Skeletal muscle satellite cell (primary cell): ENCODE measurements at regions not wholly inside any gene's neighbourhood (a gene's known extent, or its start where the extent isn't known, plus 50 kb on each side); places are given as distances from the start of the nearest gene placed in this dataset.

ENCODE experiments used
- H3K27me3 ChIP-seq: 2 replicates; pipeline ENCODE4 v1.7.0; 2013; ENCODE audit warnings: low read length; ENCODE audit not compliant: control insufficient read depth, insufficient read depth
- H3K36me3 ChIP-seq: 2 replicates; pipeline ENCODE4 v1.7.0; 2013; ENCODE audit warnings: mild to moderate bottlenecking, control low read depth, low read length; ENCODE audit not compliant: insufficient read depth
- H3K4me1 ChIP-seq: 2 replicates; pipeline ENCODE4 v1.7.0; 2013; ENCODE audit warnings: low read length; ENCODE audit not compliant: control insufficient read depth, insufficient read depth
- H3K4me2 ChIP-seq: 2 replicates; pipeline ENCODE4 v1.7.0; 2013; ENCODE audit warnings: mild to moderate bottlenecking, low read length
- H3K4me3 ChIP-seq: 2 replicates; pipeline ENCODE4 v1.7.0; 2013; ENCODE audit warnings: low read length
- H3K9ac ChIP-seq: 2 replicates; pipeline ENCODE4 v1.7.0; 2013; ENCODE audit warnings: mild to moderate bottlenecking, low read depth, low read length, moderate library complexity
- H3K9me3 ChIP-seq: replicated peaks from 2 replicates; pipeline ENCODE4 v1.7.0; 2013; ENCODE audit warnings: mild to moderate bottlenecking, control low read depth, low read length

DNA sequence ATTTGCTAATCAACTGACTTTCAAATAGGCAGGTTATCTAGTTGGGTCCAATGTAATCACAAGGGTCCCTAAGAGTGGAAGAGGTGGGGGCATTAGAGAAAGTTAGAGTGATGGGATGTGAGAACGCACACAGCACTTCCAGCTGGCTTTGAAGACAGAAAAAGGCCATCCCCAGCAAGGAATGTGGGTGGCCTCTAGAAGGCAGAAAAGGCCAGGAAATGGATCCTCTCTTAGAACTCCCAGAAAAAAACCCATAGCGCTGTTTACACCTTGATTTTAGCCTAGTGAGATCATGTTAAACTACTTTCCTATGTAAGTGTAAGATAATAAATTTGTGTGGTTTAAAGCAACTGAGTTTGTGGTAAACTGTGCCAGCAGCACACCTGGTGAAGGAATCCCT, 219.5 kb upstream of the HABP2 start:
- H3K4me1 ChIP-seq = peaks cover 4% of the 10 kb centered on the region
- no peak overlapping the region for H3K4me3 ChIP-seq
- no peaks in the 10 kb centered on the region for H3K9me3 ChIP-seq
- H3K27me3 ChIP-seq = peaks cover 21% of the 10 kb centered on the region
- H3K36me3 ChIP-seq = no peaks in the 10 kb centered on the region
- H3K9ac ChIP-seq = no peak overlapping the region
- no peak overlapping the region for H3K4me2 ChIP-seq

DNA sequence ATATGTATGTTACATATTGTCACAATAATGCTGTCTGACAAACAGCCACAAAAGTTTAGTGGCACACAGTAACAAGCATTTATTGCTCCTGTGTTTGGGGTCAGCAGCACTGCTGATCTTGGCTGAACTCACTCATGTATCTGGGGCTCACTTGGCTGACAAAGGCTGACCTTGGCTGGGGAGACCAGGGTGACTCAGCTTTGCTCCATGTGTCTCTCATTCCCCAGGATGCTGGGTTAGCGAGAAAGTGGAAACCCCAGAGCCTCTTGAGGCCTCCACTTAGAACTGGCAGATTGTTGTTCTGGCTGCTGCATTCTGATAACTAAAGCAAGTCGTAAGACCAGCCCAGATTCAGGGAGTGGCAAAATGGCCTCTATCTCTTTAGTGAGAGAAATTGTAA, 217.3 kb upstream of the HABP2 start:
- Histone ChIP-seq H3K4me2 (no peak overlapping the region), H3K27me3 (peaks cover 21% of the 10 kb centered on the region), H3K4me1 (no peaks in the 10 kb centered on the region), H3K36me3 (no peaks in the 10 kb centered on the region), H3K9me3 (no peaks in the 10 kb centered on the region), H3K9ac (no peak overlapping the region), H3K4me3 (no peak overlapping the region)

DNA sequence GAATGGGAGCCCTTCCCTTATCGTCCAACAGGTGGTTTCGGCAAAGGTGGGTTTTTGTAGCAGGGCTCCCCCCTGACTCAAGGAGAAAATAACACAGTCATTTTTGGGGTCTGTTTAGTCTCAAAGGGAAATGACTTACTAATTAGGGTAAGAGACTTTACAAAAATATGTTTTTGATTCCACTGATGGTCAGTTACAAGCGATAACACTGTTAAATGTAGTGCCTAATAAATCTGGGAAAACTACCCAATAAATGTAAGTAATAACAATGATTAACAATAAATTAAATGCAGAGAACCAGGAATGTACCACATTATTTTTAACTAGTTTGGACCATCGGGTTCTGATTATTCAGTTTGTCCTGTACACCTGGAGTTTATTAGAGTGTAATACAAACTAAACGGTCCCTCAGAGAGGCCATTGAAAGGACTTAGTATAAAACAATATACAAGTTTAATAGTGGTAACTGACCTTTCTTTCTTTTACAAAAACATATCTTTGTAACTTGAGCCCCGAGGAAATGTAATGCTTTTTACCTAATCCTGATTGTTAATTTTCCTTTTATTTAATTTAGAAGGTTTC, 216.2 kb upstream of the HABP2 start:
- Histone ChIP-seq H3K27me3 (peaks cover 21% of the 10 kb centered on the region), H3K4me3 (no peak overlapping the region), H3K9ac (no peak overlapping the region), H3K4me2 (no peak overlapping the region), H3K36me3 (no peaks in the 10 kb centered on the region), H3K9me3 (no peaks in the 10 kb centered on the region), H3K4me1 (no peaks in the 10 kb centered on the region)

DNA sequence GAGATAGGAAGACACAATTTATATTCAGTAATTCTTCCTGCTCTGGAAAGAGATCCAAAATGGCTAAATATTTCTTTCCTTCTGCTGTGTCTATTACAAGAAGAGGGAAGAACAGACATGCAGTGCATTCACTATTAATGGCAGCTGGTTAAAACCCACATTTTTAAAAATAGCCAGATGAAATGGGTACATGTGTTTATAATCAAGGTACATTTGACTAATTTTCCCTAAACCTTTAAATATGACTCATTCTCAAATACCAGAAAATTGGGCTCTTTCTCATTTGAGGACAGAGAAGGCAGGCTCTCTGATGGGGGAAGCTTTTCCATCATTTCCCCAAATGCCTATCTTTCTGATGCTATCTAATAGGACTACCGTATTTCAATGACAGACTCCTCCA, 215.7 kb upstream of the HABP2 start:
- H3K9ac ChIP-seq = no peak overlapping the region
- H3K4me3 ChIP-seq = no peak overlapping the region
- no peaks in the 10 kb centered on the region for H3K36me3 ChIP-seq
- no peak overlapping the region for H3K4me2 ChIP-seq
- no peaks in the 10 kb centered on the region for H3K4me1 ChIP-seq
- H3K9me3 ChIP-seq = no peaks in the 10 kb centered on the region
- H3K27me3 ChIP-seq = peaks cover 19% of the 10 kb centered on the region

DNA sequence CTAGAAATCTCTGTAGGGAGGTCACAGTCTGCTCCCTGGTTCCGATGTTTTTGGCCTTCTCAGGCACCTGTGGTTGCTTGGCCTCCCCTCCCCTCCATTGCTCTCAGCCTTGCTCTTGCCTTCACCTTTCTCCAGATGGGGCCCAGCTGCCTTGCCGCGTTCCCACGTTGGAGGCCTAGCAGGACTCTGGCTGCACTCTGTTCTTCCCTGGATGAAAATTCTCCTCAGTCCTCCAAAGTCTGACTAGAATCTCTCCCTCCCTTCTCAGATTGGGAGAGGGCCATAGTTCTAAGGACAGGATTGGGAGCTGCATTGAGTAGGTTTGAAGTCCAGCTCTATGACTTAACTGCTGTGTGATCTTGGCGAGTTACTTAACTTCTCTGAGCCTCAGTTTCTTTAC, 213.7 kb upstream of the HABP2 start:
- Histone ChIP-seq H3K4me1 (no peaks in the 10 kb centered on the region), H3K9me3 (no peaks in the 10 kb centered on the region), H3K4me2 (no peak overlapping the region), H3K9ac (no peak overlapping the region), H3K4me3 (no peak overlapping the region), H3K36me3 (no peaks in the 10 kb centered on the region), H3K27me3 (peaks cover 19% of the 10 kb centered on the region)

DNA sequence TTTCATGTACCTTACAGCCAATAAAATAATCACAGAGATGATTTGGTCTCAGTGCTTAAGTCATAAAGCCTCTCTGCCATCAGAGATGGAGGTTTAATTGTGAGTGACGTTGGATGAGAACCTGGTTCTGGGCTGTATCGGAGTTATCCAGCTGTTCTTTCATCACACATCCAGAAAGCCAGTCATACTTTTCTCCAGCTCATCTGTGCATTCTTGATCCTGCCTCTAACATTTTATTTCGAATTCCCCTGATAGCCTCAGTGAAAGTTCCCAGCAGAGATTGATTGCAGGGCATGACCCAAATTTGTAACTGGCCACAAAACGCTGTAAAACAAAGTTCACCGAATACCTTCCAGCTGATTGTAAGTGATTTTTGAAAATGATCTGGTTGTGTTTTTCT, 212.6 kb upstream of the HABP2 start:
- no peaks in the 10 kb centered on the region for H3K4me1 ChIP-seq
- no peaks in the 10 kb centered on the region for H3K36me3 ChIP-seq
- peaks cover 12% of the 10 kb centered on the region for H3K27me3 ChIP-seq

DNA sequence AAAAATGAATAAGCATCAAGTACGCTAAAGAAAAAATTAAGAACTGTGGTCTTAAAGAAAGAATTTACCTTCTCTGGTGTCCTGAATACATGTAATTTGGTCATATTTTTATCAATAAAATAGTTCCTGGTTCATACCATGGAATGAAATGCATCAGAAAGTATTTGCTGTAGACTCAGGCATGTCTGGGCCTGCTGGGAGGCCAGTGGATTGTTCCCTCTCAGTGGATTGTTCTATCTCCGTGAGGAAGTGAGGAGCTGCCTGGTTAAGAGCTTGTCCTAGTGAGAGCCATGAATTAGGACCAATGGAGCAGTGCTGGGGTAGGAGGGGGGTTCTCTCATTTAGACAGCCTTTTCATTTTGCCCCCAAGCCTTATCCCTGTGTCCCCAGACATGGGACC, 211.7 kb upstream of the HABP2 start:
- Histone ChIP-seq H3K4me3 (no peak overlapping the region), H3K4me2 (no peak overlapping the region), H3K27me3 (peaks cover 12% of the 10 kb centered on the region), H3K9ac (no peak overlapping the region), H3K4me1 (no peaks in the 10 kb centered on the region), H3K36me3 (no peaks in the 10 kb centered on the region), H3K9me3 (no peaks in the 10 kb centered on the region)

More for the DNA sequence above, 212.6 kb upstream of the HABP2 start:
- no peak overlapping the region for H3K4me2 ChIP-seq
- H3K9me3 ChIP-seq = no peaks in the 10 kb centered on the region
- H3K4me3 ChIP-seq = no peak overlapping the region
- no peak overlapping the region for H3K9ac ChIP-seq

DNA sequence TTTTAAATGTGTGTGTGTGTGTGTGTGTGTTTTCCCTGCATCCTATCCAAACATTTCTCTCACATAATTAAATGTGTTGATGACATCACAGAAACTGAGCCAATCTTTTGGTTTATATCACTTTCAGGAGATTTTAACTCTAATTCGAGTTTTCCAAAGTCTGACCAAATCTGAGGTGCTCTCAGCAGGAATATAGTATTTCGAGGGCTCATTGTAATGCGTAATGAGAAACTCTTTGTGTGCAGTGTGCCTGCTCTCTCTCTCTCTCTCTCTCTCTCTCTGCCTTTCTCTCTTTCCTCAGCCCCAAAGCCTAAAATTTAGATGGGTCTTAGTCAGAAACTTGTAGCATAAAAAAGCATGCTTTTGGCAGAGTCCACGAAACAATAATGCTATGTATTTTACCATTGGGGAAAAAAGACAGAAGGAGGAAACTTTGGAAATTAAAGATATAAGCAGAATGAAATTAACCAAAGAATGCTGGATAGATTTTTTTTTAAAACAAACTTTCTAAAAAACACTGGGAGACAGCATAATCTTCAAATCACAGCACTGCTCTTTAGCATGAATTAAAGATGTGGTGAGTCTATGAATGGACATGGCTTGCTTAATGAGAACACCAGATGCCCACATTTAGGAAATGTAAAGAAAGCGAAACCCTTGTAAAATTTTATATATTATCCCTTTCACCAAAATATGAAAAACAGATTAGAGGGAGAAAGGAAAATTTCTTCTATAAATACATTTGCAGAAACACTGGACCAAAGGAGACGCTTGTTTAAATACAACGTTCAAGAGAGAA, 206.8 kb upstream of the HABP2 start:
- no peaks in the 10 kb centered on the region for H3K4me1 ChIP-seq
- H3K4me3 ChIP-seq = no peak overlapping the region
- H3K9me3 ChIP-seq = no peaks in the 10 kb centered on the region
- peaks cover 5% of the 10 kb centered on the region for H3K27me3 ChIP-seq
- no peak overlapping the region for H3K9ac ChIP-seq
- no peaks in the 10 kb centered on the region for H3K36me3 ChIP-seq
- no peak overlapping the region for H3K4me2 ChIP-seq

DNA sequence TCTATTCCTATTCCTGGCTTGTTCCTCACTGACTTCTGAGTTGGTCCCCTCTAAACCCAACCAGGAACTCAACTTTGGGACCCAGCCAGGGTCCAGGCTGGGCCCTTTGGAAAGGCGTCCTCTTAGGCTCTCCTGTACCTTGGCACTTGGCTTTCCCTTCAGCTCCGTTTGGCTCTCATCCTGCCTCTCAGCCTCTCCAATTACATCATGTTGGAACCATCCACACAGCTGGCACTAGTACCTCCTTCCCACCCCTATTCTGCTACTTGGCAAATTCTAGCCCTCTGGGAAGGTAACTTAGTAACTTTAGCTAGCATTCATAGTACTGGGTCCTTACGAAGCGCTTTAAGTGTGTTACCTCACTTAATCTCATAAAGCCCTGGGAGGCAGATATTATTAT, 205.3 kb upstream of the HABP2 start:
- Histone ChIP-seq H3K9ac (no peak overlapping the region), H3K36me3 (no peaks in the 10 kb centered on the region), H3K27me3 (peaks cover 5% of the 10 kb centered on the region), H3K9me3 (no peaks in the 10 kb centered on the region), H3K4me2 (no peak overlapping the region), H3K4me1 (no peaks in the 10 kb centered on the region), H3K4me3 (no peak overlapping the region)

DNA sequence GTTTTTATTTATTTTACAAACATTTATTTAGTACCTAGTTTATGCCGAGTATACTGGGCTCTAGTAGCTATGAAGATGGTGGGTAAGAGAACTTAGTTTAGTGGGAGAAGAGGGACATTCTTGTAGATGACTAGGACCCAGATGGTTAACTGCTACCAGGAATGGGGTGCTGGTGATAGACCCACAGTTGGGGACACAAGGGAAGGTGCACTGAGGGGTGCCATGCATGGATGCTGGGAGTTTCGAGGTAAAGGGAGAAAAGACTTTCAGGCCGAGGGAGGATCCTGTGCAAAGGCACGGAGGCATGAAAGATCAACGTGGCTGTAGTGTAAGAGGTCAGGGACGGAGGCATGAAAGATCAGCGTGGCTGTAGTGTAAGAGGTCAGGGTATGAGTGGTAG, 204.2 kb upstream of the HABP2 start:
- Histone ChIP-seq H3K27me3 (peaks cover 5% of the 10 kb centered on the region), H3K9ac (no peak overlapping the region)

DNA sequence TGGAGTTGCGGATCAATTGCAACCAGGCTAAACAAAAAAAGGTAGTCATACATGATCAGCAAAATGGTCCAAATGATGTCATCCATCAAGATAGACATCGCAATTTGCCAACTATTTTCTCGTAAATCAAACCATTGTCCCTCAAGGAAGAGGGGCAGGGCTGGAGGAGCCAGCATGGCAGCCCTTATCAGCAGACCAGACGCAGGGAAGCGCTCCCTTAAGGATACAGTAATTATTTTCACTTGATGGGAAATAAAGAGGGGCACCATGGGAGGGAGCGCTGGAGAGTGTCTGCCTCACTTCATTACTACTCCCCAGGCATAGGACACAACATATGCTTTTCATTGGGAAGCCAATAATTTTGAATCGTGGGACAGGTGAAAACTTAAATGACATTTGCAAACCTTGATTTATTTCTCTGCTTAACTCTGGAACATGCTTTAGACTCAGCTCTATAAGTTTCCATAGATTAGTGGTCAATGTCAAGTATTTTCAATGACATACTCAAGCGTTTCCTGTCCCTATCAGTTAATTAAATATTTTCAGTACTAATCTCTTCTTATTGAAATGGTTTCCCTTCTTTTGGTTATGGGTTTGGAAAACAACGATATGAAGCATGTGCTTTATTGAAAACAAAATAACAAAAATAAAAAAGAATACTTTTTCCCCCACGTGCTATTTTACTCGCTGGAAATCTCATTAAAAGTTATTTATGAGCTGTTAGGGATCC, 202.4 kb upstream of the HABP2 start:
- Histone ChIP-seq H3K36me3 (no peaks in the 10 kb centered on the region), H3K4me2 (no peak overlapping the region), H3K4me3 (no peak overlapping the region), H3K9ac (no peak overlapping the region), H3K4me1 (no peaks in the 10 kb centered on the region), H3K9me3 (no peaks in the 10 kb centered on the region), H3K27me3 (peaks cover 5% of the 10 kb centered on the region)

More for the DNA sequence above, 204.2 kb upstream of the HABP2 start:
- Histone ChIP-seq H3K4me3 (no peak overlapping the region), H3K36me3 (no peaks in the 10 kb centered on the region), H3K9me3 (no peaks in the 10 kb centered on the region), H3K4me2 (no peak overlapping the region), H3K4me1 (no peaks in the 10 kb centered on the region)
